AG04449 (cell line): ENCODE measurements at regions not wholly inside any gene's neighbourhood (a gene's known extent, or its start where the extent isn't known, plus 50 kb on each side); places are given as distances from the start of the nearest gene placed in this dataset.

Experiments
- CTCF ChIA-PET: fragments of 350-600 bp; formaldehyde crosslinking; extraction: SDS; loops from one replicate; lab custom pipeline; 2021; ENCODE audit warnings: antibody characterized with exemption; lab: Yijun Ruan, JAX
- POLR2A ChIA-PET: fragments of 400-600, 350-600 bp; formaldehyde crosslinking; extraction: SDS; loops from one replicate; lab custom pipeline; 2020; ENCODE audit warnings: antibody characterized with exemption, inconsistent platforms; lab: Yijun Ruan, JAX
- DNase-seq: peaks from one replicate; pipeline ENCODE4 v3.0.0-alpha.2; 2010; ENCODE audit warnings: low read depth, low spot score
- H3K4me3 ChIP-seq: 2 replicates; pipeline ENCODE4 v1.5.1; 2011; ENCODE audit warnings: low read depth, mild to moderate bottlenecking, control low read depth, low read length
- CTCF ChIP-seq: IDR thresholded peaks from one replicate; pipeline ENCODE4 v1.5.1; 2011; ENCODE audit warnings: mild to moderate bottlenecking, moderate library complexity, low read length, control low read depth, inconsistent platforms; ENCODE audit not compliant: insufficient read depth; ENCODE audit errors: missing control alignments

- DNase-seq: no peak
- H3K4me3 ChIP-seq: no peak overlapping the region
- no peak for TF ChIP-seq CTCF
- CTCF ChIA-PET: no interaction called here
- POLR2A ChIA-PET: no interaction called here
Observed at GRCh38 chr4:180031330-180031729, 2211.9 kb upstream of the TENM3 start.

- no peak for TF ChIP-seq CTCF
- no peak for DNase-seq
- H3K4me3 ChIP-seq: no peak overlapping the region
- ChIA-PET POLR2A (no interaction called here), CTCF (no interaction called here)
Observed at GRCh38 chr4:180041576-180041975, 2201.6 kb upstream of the TENM3 start.

- no peak for DNase-seq
- POLR2A ChIA-PET: no interaction called here
- no peak overlapping the region for H3K4me3 ChIP-seq
- no peak for TF ChIP-seq CTCF
- CTCF ChIA-PET: no interaction called here
Observed at GRCh38 chr4:180052629-180053028, 2190.6 kb upstream of the TENM3 start.

DNA sequence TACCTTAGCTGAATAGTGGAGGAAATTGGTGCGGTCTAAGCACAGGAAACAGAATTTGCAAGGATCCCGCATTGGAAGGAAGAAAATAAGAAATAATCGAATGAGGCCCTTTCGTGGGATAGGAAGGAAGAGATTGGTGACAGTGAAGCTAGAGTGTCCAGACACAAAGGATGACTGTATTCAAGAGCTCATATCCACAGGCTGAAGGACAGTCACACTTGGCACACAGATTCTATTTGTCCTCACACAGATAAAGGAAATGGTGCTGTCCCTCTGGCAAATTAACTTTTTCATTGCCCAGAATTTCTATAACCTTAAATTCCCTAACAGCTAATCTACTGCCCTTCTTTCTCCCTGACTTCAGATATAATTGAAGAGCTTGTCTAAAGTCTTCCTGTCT, 2188.9 kb upstream of the TENM3 start:
- no peak for TF ChIP-seq CTCF
- no peak for DNase-seq
- ChIA-PET CTCF (no interaction called here), POLR2A (no interaction called here)
- no peak overlapping the region for H3K4me3 ChIP-seq

DNA sequence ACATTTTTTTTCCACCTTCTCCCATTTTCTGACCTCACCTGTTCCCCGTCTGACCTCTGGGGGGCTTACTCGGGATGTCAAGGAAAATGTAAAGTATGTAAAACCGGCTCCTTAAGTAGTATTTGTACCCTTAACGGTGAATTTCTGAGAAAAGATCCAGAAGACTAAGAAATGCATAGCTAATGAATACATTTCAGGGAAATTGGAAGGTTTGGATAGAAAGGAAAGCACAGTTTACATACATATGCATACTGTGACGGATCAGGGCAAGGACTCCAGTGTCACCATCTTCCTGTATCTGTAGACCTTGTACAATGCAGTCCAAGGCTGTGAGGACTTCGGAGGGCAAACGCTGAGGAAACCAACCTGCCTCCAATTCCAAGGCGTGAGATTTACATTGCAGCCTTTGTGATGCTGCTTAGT, 2185.9 kb upstream of the TENM3 start:
- DNase-seq: no peak

DNA sequence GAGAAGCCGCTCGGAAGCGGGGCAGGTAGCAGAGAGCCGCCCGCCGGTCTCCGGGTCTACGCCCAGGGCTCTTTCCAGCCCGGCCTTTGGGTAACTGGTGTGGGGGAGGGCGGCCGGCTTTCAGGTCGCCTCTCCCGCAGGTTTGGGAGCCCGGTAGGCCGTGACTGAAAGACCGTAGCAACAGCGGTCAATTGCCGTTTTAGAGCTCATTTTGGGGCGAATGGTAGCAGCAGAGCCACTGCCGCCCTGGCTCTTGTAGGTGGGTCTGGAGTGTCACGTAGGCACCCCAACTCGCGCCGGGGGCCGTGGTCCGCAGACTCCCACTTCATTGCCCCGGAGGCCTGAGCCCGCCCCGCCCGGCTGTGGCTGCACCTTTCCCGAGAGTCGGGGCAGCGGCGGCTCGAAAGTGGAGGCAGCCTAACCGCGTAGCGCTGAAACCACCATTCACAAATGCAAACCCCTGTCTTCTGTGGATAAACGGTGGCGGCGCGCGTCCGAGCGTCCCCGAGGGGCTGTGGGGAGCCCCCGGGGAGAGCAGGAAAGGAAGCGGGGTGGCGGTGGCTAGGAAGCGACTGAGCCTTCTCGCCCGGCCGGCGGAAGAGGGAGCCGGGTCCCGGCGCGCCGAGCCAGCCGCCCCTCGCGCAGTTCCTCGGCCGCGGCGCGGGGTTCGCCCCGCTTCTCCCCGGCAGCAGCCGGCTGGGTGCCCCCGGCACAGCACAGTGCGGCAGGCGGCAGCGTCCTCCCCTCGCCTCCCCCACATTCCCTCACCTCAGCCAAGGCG, 2185.1 kb upstream of the TENM3 start:
- CTCF ChIA-PET: no interaction called here
- peak overlapping the region; percentile 46 for H3K4me3 ChIP-seq
- POLR2A ChIA-PET: no interaction called here
- no peak for DNase-seq
- TF ChIP-seq CTCF: no peak

More for the DNA sequence above, 2185.9 kb upstream of the TENM3 start:
- CTCF ChIA-PET: no interaction called here
- POLR2A ChIA-PET: no interaction called here
- H3K4me3 ChIP-seq: no peak overlapping the region
- TF ChIP-seq CTCF: no peak
